ENCODE measurements at regions not wholly inside any gene's neighbourhood (a gene's known extent, or its start where the extent isn't known, plus 50 kb on each side); places are given as distances from the start of the nearest gene placed in this dataset.

GRCh38 chr2:39855856-39856255 is 76.8 kb upstream of the THUMPD2 start:
- Histone ChIP-seq H3K4me1 (no peaks in the 10 kb centered on the region), H3K4me3 (no peak overlapping the region), H3K27ac (no peak overlapping the region), H3K36me3 (no peaks in the 10 kb centered on the region), H3K27me3 (no peaks in the 10 kb centered on the region), H3K9me3 (no peaks in the 10 kb centered on the region)
- no peak for TF ChIP-seq POLR2A (IDR thresholded peaks at IDR 0.05)
- no peak for TF ChIP-seq EP300 (IDR thresholded peaks at IDR 0.05)
- TF ChIP-seq POLR2AphosphoS5 (IDR thresholded peaks at IDR 0.05): no peak
- TF ChIP-seq, protein P1, sequence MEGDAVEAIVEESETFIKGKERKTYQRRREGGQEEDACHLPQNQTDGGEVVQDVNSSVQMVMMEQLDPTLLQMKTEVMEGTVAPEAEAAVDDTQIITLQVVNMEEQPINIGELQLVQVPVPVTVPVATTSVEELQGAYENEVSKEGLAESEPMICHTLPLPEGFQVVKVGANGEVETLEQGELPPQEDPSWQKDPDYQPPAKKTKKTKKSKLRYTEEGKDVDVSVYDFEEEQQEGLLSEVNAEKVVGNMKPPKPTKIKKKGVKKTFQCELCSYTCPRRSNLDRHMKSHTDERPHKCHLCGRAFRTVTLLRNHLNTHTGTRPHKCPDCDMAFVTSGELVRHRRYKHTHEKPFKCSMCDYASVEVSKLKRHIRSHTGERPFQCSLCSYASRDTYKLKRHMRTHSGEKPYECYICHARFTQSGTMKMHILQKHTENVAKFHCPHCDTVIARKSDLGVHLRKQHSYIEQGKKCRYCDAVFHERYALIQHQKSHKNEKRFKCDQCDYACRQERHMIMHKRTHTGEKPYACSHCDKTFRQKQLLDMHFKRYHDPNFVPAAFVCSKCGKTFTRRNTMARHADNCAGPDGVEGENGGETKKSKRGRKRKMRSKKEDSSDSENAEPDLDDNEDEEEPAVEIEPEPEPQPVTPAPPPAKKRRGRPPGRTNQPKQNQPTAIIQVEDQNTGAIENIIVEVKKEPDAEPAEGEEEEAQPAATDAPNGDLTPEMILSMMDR (IDR thresholded peaks at IDR 0.05): no peak
- no peak for ATAC-seq (ENCODE audit: low FRiP score in 2 of 2)
- 95 to 99% methylated on average over 3 of the region's 3 CpGs for WGBS, 2 donors
- DNase-seq: no peak

DNA sequence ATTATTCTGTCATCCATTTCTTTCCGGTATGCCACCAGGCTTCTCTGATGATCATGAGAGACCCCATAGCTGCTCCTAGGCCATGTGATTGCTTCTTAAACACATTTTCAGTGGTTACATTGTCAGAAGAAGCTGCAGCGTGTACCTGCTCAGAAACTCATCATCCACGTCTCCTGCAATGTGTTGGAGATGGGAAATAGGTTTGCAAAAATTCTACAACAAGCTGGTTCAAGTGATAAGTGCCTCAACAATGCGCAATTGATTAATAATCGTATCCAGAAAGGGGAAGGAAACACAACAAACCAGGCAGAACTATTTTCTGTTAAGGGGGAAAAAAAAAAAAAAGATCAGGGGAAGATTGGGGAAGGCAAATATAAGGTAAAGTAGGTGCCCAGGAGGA is 75.7 kb upstream of the THUMPD2 start:
- no peaks in the 10 kb centered on the region for H3K27me3 ChIP-seq
- H3K4me3 ChIP-seq: no peak overlapping the region
- ATAC-seq (ENCODE audit: low FRiP score in 2 of 2): no peak
- no peak for TF ChIP-seq POLR2A (IDR thresholded peaks at IDR 0.05)
- TF ChIP-seq, protein P1 (IDR thresholded peaks at IDR 0.05): no peak
- no peak for TF ChIP-seq EP300 (IDR thresholded peaks at IDR 0.05)
- TF ChIP-seq POLR2AphosphoS5 (IDR thresholded peaks at IDR 0.05): no peak
- H3K27ac ChIP-seq: no peak overlapping the region
- DNase-seq: no peak
- 57 to 71% methylated on average over 5 of the region's 5 CpGs for WGBS, 2 donors
- no peaks in the 10 kb centered on the region for H3K9me3 ChIP-seq
- H3K4me1 ChIP-seq: no peaks in the 10 kb centered on the region
- H3K36me3 ChIP-seq: no peaks in the 10 kb centered on the region

DNA sequence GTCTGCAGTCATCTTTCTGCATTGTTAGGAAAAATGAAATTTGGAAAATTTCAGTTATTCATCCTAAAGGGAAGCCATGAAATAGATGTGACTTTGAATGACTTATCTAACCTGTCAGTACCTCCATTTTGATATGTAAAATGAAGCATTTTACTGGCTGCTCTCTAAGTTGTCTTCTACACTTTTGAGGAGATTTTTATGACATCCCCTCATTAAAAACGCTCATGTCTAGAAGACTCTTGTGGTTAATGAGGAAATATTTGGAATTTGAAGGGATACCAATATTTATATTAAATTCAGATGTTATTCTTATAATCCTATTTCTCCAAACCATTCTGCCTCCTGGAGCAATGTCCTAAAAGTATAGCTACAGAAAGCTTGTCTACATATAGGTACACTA is 73.8 kb upstream of the THUMPD2 start:
- ATAC-seq (ENCODE audit: low FRiP score in 2 of 2) (no peak), DNase-seq (no peak)
- Histone ChIP-seq H3K4me1 (no peaks in the 10 kb centered on the region), H3K27ac (no peak overlapping the region), H3K9me3 (no peaks in the 10 kb centered on the region), H3K4me3 (no peak overlapping the region), H3K36me3 (no peaks in the 10 kb centered on the region), H3K27me3 (no peaks in the 10 kb centered on the region)
- no peak for TF ChIP-seq POLR2A (IDR thresholded peaks at IDR 0.05)
- TF ChIP-seq EP300 (IDR thresholded peaks at IDR 0.05): no peak
- TF ChIP-seq, protein P1 (IDR thresholded peaks at IDR 0.05): no peak
- TF ChIP-seq POLR2AphosphoS5 (IDR thresholded peaks at IDR 0.05): no peak
- WGBS, 2 donors: 87 to 98% methylated on average over 1 of the region's 1 CpG

- Histone ChIP-seq H3K27ac (no peak overlapping the region), H3K27me3 (no peaks in the 10 kb centered on the region), H3K4me3 (no peak overlapping the region), H3K4me1 (no peaks in the 10 kb centered on the region), H3K9me3 (no peaks in the 10 kb centered on the region), H3K36me3 (no peaks in the 10 kb centered on the region)
- 10 to 14% methylated on average over 3 of the region's 3 CpGs for WGBS, 2 donors
- ATAC-seq (ENCODE audit: low FRiP score in 2 of 2) (no peak), DNase-seq (no peak)
- no peak for TF ChIP-seq POLR2A (IDR thresholded peaks at IDR 0.05)
- TF ChIP-seq POLR2AphosphoS5 (IDR thresholded peaks at IDR 0.05): no peak
- TF ChIP-seq, protein P1 (IDR thresholded peaks at IDR 0.05): no peak
- no peak for TF ChIP-seq EP300 (IDR thresholded peaks at IDR 0.05)
These were observed 72.6 kb upstream of the THUMPD2 start for GRCh38 chr2:39851651-39852110.

DNA sequence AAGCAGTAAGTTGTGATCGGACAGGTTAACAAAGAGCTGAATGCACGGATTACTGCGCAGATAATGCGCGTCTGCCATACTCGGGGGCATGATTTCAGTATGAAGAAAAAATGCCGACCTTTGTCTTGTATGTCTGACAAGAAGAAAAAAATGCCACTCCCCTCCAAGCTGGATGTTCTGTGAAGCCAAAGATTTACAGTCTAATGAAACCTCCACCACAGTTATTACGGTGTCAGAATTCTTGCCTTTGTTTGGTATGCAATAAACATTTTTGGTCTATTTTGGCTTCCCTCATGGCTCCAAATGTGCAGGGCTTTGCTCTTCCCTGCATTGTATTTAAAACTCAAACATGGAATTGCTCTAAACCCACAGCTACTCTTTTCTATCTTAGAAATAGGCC is 72.2 kb upstream of the THUMPD2 start:
- no peaks in the 10 kb centered on the region for H3K9me3 ChIP-seq
- ATAC-seq (ENCODE audit: low FRiP score in 2 of 2): no peak
- H3K36me3 ChIP-seq: no peaks in the 10 kb centered on the region
- H3K4me1 ChIP-seq: no peaks in the 10 kb centered on the region
- no peak for DNase-seq
- 67 to 73% methylated on average over 8 of the region's 8 CpGs for WGBS, 2 donors
- no peak for TF ChIP-seq POLR2AphosphoS5 (IDR thresholded peaks at IDR 0.05)
- no peak for TF ChIP-seq EP300 (IDR thresholded peaks at IDR 0.05)
- no peak for TF ChIP-seq POLR2A (IDR thresholded peaks at IDR 0.05)
- TF ChIP-seq, protein P1 (IDR thresholded peaks at IDR 0.05): no peak
- no peak overlapping the region for H3K4me3 ChIP-seq
- H3K27me3 ChIP-seq: no peaks in the 10 kb centered on the region
- no peak overlapping the region for H3K27ac ChIP-seq
